IPS-18c (cell line): ENCODE measurements at regions not wholly inside any gene's neighbourhood (a gene's known extent, or its start where the extent isn't known, plus 50 kb on each side); places are given as distances from the start of the nearest gene placed in this dataset.
A peak's percentile ranks its signal among the peaks of the same experiment; 100 is the strongest.
"Not testable (repeated sequence)": the region's sequence is repeated elsewhere in the genome, so short reads cannot be mapped to it uniquely, and the experiment has no call there.

Experiments used
- H3K4me3 ChIP-seq: 2 replicates; pipeline ENCODE4 v1.7.0; 2013; ENCODE audit warnings: low read depth, mild to moderate bottlenecking, low read length, moderate library complexity; ENCODE audit not compliant: insufficient read depth
- H3K9me3 ChIP-seq: one replicate; pipeline ENCODE4 v1.6.1; 2013; ENCODE audit warnings: mild to moderate bottlenecking, low read length, moderate library complexity; ENCODE audit not compliant: control insufficient read depth, insufficient read depth

DNA sequence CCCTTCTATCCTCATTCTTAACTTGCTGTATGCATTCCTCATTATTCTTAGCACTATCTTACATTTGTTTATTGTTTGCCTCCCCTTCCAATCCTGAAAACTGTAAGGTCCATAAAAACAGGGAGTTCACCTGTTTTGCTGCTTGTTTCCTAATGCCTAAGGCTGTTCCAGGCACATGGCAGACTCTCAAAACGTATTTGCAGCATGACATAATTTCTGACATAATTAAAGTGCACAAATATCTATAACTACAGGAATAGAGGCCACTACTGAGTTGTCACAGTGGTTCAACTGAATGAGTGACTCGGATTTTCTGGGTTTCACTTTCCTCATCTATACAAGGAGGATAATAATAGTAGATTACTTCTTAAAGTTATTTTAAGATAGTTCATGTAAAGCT lies 83.0 kb downstream of the HFE start:
- Histone ChIP-seq H3K9me3 (no peaks in the 10 kb centered on the region), H3K4me3 (no peak overlapping the region)

DNA sequence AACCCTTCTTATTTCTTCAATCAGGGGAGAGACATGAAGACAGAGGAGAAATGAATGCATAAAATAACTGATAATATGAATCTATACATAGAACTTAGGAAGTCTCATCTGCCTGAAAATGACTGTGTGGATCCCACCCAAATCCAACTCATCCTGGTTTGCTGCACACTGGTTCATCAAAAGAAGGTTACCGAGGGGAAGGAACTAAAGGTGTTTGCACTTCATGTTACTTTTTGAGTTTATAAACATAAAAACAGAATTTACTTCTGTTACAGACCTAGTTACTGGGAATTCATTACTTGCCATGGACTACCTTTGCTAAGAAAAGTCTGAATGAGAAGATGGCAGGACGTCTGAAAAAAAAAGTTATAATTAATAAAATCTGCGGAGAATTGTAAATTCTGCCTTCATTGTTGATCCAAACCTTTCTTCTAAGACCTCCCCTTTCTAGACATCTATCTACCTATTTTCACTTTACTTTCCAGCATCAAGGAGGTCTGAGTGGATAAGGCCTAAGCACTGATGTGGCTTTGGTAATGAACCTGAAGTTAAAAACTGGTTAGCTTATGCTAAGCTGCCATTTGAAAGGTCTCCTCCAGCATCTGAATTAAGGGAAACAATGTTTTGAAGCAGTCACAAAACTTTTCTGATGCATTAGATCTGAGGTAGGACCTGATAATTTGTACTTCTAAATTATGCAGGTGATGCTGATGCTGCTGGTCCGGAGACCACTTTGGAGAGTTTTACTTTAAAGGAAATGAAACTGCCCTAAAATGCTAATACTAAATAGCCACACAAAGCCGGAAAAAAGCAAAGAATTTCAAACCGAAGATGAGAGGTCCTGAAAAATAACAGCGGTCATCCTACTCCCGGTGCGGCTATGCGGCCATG lies 84.0 kb downstream of the HFE start:
- H3K4me3 ChIP-seq, result peak overlapping the region; percentile 52; the same call in 1 of the 2 replicates
- no peaks in the 10 kb centered on the region for H3K9me3 ChIP-seq

DNA sequence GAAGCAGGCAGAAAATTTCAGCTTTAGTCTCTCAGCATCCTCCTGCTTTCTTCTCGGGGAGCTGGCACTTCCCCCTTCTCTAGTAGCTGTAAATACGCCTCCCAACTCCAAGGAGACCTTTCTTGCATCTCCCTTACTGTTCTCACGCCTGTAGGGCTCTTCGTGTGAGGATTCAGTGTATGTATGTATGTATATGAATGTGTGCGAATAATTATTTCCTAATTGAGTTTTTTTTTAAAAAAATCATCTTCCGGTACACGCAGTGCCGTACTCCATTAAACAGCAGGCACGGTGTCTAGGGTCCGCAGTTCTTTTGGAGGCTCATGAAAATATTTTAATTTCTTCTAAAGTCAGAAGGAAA lies 85.4 kb downstream of the HFE start:
- Histone ChIP-seq H3K9me3 (no peaks in the 10 kb centered on the region), H3K4me3 (peak overlapping the region; percentile 52)

DNA sequence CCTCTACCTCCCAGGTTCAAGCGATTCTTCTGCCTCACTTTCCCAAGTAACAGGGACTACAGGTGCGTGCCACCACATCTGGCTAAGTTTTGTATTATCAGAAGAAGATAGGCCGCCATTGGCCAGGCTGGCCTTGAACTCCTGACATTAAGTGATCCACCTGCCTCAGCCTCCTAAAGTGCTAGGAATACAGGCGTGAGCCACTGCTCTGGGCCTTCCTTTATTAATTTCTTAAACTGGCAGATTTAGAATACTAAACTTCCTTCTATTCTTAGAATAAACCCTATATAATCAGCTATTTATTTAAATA lies 86.6 kb downstream of the HFE start:
- Histone ChIP-seq H3K4me3 (no peak overlapping the region), H3K9me3 (no peaks in the 10 kb centered on the region)

DNA sequence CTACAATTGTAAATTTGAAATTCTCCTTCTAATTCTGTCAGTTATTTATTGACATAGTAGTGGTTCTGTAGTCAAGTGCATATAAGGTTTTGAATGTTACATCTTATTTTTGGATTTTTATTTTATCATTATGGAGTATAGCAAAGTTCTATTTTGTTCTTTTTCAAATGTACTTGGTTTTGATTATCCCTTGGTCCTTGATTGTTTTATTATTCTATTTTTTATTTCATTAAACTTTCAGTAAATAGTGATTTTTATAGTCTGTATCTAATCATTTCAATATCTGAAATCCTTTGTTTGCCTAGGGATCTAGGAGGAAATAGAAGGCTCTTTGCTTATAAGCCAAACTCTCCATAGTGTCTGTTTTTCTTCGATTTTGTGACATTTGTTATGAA lies 87.8 kb downstream of the HFE start:
- Histone ChIP-seq H3K9me3 (no peaks in the 10 kb centered on the region), H3K4me3 (no peak overlapping the region)

DNA sequence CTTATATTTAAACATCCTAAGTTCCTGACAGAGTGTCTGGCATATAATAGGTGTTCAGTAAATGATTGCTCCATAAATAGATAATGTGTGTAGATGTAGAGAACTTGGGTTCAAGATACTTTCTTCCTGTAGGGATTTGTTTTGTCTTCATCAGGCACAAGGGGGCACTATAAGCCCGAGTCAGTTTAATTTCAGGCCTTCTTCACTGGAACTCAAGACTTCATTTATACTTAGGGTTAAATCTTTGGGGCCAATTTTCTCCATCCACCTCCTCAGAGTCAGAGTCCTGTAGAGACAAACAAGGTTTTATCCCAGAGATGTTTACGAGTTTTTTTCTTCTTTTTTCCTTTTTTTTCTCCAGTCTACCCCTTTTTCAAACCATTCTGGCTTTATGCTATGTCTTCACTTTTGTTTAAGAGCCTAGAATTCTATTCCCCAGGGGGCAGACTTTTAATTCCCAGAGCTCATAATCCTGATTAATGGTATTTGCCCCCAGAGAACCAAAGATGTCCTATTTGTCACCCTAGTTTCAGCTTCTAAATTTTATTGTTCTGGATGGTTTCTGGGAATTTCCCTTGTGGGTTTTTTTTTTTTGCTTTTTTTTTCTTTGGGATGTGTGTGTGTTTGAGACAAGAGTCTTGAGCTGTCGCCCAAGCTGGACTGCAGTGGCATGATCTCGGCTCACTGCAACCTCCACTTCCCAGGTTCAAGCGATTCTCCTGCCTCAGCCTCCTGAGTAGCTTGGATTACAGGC lies 88.4 kb downstream of the HFE start:
- no peak overlapping the region for H3K4me3 ChIP-seq
- H3K9me3 ChIP-seq, result no peaks in the 10 kb centered on the region

DNA sequence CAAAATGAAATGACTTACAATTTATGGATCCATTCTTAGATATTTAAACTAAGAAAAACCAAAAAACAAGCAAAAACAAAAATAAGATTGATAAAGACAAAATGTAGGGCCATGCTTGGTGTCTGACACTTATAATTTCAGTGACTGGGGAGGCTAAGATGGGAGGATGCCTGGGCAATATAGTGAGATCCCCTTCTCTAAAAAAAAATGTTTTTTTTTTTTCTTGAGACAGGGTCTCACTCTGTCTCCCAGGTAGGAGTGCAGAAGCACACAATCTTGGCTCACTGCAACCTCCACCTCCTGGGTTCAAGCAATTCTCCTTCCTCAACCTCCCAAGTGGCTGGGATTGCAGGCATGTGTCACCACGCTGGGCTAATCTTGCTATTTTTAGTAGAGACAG lies 92.4 kb downstream of the HFE start:
- no peaks in the 10 kb centered on the region for H3K9me3 ChIP-seq
- no peak overlapping the region for H3K4me3 ChIP-seq

DNA sequence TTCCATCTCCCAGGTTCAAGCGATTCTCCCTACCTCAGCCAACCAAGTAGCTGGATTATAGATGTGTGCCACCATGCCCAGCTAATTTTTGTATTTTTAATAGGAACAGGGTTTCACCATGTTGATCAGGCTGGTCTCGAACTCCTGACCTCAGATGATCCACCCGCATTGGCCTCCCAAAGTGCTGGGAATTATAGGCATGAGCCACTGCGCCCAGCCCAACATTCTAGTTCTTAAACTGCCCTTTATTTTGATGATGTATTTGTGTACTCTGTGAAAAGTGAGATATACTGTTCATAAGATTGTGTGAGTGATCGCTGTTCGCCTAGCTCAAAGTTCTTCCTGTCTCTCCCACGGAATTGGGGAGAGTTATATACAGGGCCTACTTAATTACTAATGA lies 93.1 kb downstream of the HFE start:
- no peak overlapping the region for H3K4me3 ChIP-seq
- H3K9me3 ChIP-seq, result no peaks in the 10 kb centered on the region

DNA sequence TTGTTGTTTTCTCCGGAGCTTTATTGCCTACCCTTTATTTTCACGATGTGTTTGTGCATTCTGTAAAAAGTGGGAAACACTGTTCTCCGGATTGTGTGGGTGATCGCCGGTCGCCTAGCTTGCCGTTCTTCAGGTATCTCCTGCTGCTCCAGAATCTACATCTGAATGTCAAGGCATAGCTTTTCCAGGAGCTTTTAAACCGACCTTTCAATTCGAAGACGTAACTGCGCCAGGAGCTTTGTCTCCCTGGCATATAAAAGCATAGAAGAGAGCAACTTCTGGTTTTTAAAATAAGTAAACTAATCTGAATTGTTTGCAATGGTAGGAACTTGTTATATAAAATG lies 96.0 kb downstream of the HFE start:
- no peak overlapping the region; the same call in 1 of the 2 replicates for H3K4me3 ChIP-seq

DNA sequence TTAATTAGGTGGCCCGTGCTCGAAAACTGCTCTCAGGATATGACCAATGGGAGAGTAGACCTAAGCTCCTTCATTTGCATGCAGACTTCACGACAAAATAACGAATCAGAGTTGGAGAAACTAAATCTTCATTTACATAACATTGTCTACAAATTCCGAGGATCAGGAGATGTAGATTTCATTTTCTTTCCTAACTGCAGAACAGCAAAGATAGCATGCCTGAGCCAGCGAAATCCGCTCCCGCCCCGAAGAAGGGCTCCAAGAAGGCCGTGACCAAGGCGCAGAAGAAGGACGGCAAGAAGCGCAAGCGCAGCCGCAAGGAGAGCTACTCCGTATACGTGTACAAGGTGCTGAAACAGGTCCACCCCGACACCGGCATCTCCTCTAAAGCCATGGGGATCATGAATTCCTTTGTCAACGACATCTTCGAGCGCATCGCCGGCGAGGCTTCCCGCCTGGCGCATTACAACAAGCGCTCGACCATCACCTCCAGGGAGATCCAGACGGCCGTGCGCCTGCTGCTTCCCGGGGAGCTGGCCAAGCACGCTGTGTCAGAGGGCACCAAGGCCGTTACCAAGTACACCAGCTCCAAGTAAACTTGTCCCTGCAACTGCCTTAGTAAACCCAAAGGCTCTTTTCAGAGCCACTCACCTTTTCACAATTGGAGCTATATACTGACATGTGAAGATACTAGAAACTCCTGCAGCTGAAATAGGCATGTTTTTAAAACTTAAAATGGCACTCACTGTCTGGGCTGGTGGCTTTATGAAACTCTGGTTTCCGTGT lies 96.5 kb downstream of the HFE start:
- no peaks in the 10 kb centered on the region for H3K9me3 ChIP-seq
- H3K4me3 ChIP-seq, result peak overlapping the region; percentile 51

More for the DNA sequence above, 96.0 kb downstream of the HFE start:
- H3K9me3 ChIP-seq, result no peaks in the 10 kb centered on the region

DNA sequence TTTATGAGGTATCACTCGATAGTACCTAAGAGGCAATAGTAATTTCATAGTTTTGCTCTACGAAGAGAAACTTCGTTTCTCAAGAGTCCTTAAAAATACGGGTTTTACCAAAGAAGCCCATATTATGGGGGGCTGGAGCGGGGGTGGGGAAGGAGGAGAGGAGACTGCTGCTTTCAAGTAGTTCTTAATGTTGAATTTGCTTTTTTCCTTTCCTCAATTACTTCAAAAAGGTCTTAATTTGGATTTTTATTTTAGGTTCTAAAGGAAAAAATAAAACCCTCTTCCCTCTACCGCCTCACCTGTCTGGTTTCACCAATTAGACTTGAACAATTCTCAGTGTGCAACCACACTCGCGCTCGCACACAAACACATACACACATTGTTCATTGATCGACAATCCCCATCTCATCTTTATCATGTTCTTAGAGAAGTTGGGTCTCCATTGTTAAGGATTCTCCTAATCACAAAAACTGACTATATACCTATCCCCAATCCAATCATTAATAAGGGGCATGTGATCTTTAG lies 97.2 kb downstream of the HFE start:
- no peaks in the 10 kb centered on the region for H3K9me3 ChIP-seq
- peak overlapping the region; percentile 51 for H3K4me3 ChIP-seq

DNA sequence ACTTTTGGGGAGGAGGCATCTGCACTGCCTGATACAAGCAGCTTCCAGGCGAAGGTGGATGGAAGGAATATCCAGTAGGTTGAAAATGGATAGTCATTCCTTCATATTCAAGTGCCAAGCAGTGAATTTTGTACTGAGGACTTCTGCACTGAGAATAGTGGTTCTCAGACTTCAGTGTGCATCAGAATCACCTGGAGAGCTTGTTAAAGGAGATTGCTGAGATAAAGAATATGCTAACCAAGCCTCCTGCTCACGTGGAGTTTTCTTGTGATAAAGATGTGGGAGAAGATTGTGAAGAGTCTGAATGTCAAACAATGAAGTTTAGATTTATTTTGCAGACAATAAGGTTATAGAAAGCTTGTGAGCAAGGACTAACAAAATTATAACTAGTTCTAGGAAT lies 97.8 kb downstream of the HFE start:
- Histone ChIP-seq H3K9me3 (no peaks in the 10 kb centered on the region), H3K4me3 (no peak overlapping the region; the same call in 1 of the 2 replicates)

DNA sequence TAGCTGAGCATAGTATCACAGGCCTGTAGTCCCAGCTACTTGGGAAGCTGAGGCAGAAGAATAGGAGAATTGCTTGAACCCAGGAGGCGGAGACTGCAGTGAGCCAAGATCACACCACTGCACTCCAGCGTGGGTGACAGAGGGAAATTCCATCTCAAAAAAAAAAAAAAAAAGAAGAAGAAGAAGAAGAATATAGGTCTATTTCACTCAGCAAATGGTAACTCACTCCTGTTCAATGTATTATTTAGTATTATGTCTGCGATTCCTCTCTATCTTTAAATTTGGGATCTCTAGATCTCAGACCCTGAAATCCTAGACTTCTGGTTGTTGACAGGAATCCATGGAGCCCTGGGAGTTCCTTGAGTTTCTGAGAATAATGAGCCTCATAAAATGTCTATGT lies 98.6 kb downstream of the HFE start:
- no peak overlapping the region for H3K4me3 ChIP-seq
- H3K9me3 ChIP-seq, result no peaks in the 10 kb centered on the region

DNA sequence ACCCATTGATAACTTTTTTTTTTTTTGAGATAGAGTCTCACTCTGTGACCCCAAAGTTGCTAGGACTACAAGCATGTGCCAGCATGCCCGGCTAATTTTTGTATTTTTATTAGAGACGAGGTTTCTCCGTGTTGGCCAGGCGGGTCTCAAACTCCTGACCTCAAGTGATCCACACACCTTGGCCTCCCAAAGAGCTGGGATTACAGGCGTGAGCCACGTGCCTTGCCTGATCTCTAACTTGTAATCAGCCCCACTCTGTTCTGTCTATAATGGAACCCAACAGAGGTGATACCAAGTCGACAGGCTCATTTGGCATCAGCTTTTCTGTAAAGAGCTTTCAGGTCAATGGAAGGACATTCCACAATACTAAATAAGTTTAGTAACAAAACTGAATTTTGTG lies 99.4 kb downstream of the HFE start:
- no peaks in the 10 kb centered on the region for H3K9me3 ChIP-seq
- H3K4me3 ChIP-seq, result no peak overlapping the region

DNA sequence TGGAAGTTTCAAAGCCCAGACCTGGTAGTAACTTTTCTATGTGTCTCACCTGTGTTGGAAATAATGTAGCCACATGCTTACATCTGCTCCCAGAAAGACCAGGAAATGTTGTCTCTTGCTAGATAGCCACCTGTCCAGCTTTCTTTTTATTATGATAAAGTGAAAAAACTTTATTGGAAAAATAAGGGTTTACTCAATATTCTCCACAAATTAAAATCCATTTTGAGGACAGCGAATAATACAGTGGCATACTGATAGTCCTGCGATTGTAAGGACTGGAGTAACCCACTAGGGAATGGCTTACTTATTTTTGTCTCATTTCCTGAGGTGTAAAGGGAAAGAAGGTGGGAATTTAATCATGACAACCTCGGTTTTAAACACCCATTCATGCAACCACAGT lies 100.1 kb downstream of the HFE start:
- no peaks in the 10 kb centered on the region for H3K9me3 ChIP-seq
- no peak overlapping the region for H3K4me3 ChIP-seq

DNA sequence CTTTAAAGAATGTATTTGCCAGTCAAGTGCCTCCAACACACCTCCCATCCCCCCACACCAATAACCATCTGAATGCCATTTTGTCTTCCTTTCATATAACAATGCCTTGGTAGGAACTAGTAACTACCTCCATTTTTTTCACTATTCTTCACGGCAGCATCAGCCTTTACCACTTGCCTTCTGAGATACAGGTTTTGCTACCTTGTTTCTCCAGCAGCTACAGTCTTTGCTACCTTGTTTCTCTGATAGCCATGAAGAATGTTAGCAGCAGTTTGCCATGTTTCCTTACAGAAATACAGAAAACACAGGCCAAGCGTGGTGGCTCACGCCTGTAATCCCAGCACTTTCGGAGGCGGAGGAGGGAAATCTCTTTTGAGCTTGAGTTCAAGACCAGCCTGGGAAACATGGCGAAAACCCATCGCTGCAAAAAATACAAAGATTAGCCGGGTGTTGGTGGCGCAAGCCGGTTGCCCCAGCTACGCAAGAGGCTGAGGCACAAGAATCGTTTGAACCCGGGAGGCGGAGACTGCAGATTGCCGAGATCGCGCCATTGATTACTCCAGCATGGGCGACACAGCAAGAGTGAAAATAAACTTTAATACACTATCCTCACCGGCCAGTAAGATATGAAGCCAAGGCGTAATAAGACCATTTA lies 100.9 kb downstream of the HFE start:
- peak overlapping the region; percentile 76 for H3K4me3 ChIP-seq
- H3K9me3 ChIP-seq, result no peaks in the 10 kb centered on the region

DNA sequence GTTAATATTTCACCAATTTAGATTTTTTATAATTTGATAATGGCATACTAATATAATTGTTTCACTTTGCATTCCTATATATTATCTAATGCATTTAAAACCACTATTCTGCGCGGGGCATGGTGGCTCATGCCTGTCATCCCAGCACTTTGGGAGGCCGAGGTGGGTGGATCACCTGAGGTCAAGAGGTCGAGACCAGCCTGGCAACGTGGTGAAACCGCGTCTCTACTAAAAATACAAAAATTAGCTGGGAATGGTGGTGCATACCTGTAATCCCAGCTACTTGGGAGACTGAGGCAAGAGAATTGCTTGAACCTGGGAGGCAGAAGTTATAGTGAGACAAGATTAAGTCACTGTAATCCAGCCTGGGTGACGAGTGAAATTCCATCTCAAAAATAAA lies 104.3 kb downstream of the HFE start:
- H3K9me3 ChIP-seq, H3K4me3 ChIP-seq: not testable (repeated sequence)
